GM18870 (cell line): ENCODE measurements at regions not wholly inside any gene's neighbourhood (a gene's known extent, or its start where the extent isn't known, plus 50 kb on each side); places are given as distances from the start of the nearest gene placed in this dataset.
"Not testable (repeated sequence)": the region's sequence is repeated elsewhere in the genome, so short reads cannot be mapped to it uniquely, and the experiment has no call there.

Source experiments
- ATAC-seq: cut with Tn5 transposase; IDR thresholded peaks from one replicate; pipeline ENCODE4 v1.9.1; 2021; ENCODE audit warnings: moderate library complexity; ENCODE audit not compliant: unreplicated experiment

- no peak for ATAC-seq
Measured at GRCh38 chr12:28059668-28060067, 87.1 kb upstream of the PTHLH start.

- ATAC-seq: no peak
Measured at GRCh38 chr12:28060871-28061270, 88.3 kb upstream of the PTHLH start.

GRCh38 chr12:28063355-28063880, 90.9 kb upstream of the PTHLH start:
- no peak for ATAC-seq

- ATAC-seq: peak; percentile 57
Measured at GRCh38 chr12:28065374-28065773, 92.8 kb upstream of the PTHLH start.

GRCh38 chr12:28065889-28066630, 93.5 kb upstream of the PTHLH start:
- no peak for ATAC-seq

GRCh38 chr12:28066879-28067278, 94.3 kb upstream of the PTHLH start:
- ATAC-seq: no peak

GRCh38 chr12:28068467-28068866, 95.9 kb upstream of the PTHLH start:
- ATAC-seq: no peak

- ATAC-seq: no peak
Measured at GRCh38 chr12:28079539-28079938, 107.0 kb upstream of the PTHLH start.

GRCh38 chr12:28082096-28082495, 108.2 kb upstream of the CCDC91 start:
- ATAC-seq: no peak

- ATAC-seq: no peak
Measured at GRCh38 chr12:28083840-28084678, 106.2 kb upstream of the CCDC91 start.

- peak; percentile 83 for ATAC-seq
Measured at GRCh38 chr12:28086521-28087155, 103.6 kb upstream of the CCDC91 start.

GRCh38 chr12:28088566-28089272, 101.5 kb upstream of the CCDC91 start:
- no peak for ATAC-seq

- no peak for ATAC-seq
Measured at GRCh38 chr12:28089338-28089737, 100.9 kb upstream of the CCDC91 start.

- ATAC-seq: no peak
Measured at GRCh38 chr12:28090835-28091234, 99.4 kb upstream of the CCDC91 start.

- ATAC-seq: no peak
Measured at GRCh38 chr12:28092396-28092795, 97.9 kb upstream of the CCDC91 start.

GRCh38 chr12:28096649-28097048, 93.6 kb upstream of the CCDC91 start:
- no peak for ATAC-seq

- ATAC-seq: no peak
Measured at GRCh38 chr12:28097221-28097620, 93.0 kb upstream of the CCDC91 start.

- not testable (repeated sequence) for ATAC-seq
Measured at GRCh38 chr12:28099245-28099644, 91.0 kb upstream of the CCDC91 start.

GRCh38 chr12:28099871-28100270, 90.4 kb upstream of the CCDC91 start:
- ATAC-seq: no peak

- ATAC-seq: no peak
Measured at GRCh38 chr12:28100717-28101116, 89.5 kb upstream of the CCDC91 start.

- no peak for ATAC-seq
Measured at GRCh38 chr12:28104316-28104715, 85.9 kb upstream of the CCDC91 start.
